GM10266 (cell line): ENCODE measurements at regions not wholly inside any gene's neighbourhood (a gene's known extent, or its start where the extent isn't known, plus 50 kb on each side); places are given as distances from the start of the nearest gene placed in this dataset.

Experiments used
- DNase-seq: peaks from one replicate; pipeline ENCODE4 v3.0.0; 2012; ENCODE audit errors: extremely low spot score
- TF ChIP-seq, protein P1 (sequence below): IDR thresholded peaks from 2 replicates; pipeline ENCODE4 v1.5.1; 2012; ENCODE audit warnings: mild to moderate bottlenecking, low read depth; ENCODE audit not compliant: control insufficient read depth, insufficient read depth; ENCODE audit errors: missing control alignments

DNA sequence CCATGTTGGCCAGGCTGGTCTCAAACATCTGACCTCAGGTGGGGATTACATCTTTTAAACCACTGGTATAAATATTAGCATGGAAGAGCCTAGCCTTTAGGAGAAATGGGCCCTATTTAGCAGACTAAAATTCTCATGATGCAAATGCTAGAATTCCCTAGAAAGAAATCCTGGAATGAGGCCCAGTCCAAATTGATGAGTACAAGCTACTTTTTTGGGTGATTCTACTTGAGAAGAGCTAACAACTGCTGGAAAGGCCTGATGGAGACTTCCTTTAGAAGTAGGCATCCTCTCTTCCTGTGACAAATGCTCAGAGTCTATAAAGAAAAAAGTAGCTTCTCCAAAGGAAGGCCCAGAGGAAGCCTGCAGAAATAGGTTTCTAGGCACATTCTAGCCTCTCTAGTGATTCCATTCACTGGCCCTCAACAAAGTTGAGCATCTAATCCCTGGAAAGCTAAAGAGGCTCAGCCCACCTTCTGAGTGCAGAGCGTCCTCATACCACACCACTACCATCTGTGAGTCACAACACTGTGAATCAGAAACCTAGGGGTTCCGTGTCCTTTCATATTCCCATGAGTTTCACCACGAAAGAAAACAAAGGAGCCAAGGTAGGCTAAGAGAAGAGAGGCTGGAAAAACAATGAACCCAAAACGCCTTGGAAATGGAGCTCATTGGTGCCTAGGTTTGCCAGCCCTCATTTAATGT, 183.1 kb downstream of the C1D start:
- no peak for DNase-seq
- TF ChIP-seq, protein P1, sequence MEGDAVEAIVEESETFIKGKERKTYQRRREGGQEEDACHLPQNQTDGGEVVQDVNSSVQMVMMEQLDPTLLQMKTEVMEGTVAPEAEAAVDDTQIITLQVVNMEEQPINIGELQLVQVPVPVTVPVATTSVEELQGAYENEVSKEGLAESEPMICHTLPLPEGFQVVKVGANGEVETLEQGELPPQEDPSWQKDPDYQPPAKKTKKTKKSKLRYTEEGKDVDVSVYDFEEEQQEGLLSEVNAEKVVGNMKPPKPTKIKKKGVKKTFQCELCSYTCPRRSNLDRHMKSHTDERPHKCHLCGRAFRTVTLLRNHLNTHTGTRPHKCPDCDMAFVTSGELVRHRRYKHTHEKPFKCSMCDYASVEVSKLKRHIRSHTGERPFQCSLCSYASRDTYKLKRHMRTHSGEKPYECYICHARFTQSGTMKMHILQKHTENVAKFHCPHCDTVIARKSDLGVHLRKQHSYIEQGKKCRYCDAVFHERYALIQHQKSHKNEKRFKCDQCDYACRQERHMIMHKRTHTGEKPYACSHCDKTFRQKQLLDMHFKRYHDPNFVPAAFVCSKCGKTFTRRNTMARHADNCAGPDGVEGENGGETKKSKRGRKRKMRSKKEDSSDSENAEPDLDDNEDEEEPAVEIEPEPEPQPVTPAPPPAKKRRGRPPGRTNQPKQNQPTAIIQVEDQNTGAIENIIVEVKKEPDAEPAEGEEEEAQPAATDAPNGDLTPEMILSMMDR, result no peak

DNA sequence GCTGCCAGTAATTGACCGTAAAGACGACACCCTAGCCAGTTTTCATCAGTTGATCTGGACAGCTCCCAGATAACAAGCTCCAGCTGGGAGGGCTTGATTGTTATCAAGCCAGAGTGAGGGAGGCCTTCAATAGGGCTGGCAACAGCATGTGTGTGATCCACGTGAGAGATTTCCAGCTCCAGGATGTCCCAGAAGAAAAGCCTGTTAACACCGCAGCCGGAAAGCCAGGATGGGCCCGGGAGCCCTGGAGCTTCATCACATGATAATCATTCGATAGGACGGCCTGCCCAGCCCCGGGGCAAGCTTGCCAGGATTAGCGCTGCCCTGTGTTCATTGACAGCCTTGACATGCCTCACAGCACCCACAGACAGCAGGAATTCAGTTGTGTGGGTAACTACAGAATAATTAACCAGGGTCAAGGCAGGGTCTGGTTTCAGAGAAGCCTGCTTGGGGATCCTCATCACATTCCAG, 182.5 kb downstream of the C1D start:
- TF ChIP-seq, protein P1, result no peak
- no peak for DNase-seq

DNA sequence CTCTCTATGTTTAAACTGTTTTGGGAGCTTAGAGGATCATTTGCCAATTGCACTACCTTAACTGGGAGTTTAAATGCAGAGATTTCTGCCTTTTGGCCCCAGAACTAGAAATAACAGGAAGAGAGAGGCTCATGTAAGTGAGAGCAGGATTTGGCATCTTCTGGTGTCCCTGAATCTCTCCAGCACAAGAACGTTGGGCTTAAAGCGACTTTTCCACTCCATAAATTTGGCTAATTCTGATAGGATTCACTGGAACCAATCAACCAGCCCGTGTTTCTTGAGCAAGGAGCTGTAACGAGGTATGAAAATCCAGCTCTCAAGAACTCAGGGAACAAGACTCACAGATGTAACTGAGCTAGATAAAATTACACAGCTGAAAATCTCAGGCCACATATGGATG, 181.0 kb downstream of the C1D start:
- TF ChIP-seq, protein P1, result no peak
- no peak for DNase-seq

DNA sequence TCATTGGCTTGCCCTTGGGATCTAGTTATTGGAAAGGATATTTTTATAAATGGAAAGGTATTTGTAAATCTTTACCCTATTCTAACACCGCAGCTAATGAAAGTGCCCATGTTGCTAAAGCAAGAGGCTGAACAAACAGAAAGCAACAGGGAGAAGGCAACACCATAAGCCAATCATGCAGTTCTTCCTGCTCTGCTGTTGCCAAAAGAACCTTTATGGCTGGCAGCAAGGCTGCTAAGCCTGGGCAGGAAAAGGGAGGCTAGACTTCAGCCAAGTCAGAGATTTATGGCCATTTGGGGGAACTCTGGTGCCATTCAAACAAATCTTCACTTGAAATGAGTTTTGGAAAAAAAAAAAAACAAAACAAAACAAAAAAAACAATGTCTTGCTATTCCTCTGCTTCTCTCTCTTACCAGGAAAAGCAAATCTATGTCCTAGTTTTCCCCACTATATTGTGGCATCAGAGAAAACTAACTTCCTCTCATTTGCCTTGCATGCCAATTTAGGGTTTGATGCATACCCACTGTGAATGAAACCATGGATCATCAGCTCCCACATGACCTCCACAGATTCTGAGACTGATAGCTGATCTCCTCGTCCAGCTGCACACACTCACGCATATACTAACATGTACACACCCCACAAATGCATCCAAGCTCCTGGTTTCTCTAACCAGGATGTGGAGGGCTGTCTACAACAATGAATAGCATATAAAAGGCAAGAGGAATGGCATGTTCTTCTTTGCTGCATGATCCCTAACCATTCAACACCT, 179.3 kb downstream of the C1D start:
- TF ChIP-seq, protein P1, result no peak
- DNase-seq, result no peak

DNA sequence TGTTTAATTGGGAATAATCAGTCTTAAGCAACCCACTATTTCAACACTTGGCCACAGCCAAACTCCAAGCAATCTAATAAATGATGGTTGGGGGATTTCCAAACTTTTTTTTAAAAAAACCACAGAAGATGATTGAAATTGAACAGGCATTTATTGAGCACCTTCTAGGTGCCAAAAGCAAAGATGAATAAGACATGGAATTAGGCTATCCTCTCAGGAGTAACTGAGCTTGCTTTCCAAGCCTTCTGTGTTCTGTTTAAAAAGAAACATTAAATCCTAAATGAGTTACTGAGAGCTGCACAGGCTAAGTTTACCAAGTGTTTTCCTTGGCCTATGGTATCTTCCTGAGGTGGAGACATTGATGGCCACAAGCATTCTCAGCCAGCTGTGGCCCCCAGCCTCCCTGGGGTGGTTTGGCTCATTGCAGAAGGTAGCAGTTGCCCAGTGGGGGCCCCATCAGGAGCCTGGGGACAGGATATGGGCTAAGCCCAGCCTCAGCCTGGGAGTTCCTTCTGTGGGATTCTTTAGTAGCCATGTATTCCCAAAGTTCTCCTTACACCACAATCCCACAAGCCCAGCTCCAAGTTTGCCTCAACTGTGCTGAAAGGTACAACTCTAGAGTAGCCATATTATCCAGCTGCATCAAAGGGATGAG, 174.3 kb downstream of the C1D start:
- TF ChIP-seq, protein P1, result no peak
- DNase-seq, result no peak

DNA sequence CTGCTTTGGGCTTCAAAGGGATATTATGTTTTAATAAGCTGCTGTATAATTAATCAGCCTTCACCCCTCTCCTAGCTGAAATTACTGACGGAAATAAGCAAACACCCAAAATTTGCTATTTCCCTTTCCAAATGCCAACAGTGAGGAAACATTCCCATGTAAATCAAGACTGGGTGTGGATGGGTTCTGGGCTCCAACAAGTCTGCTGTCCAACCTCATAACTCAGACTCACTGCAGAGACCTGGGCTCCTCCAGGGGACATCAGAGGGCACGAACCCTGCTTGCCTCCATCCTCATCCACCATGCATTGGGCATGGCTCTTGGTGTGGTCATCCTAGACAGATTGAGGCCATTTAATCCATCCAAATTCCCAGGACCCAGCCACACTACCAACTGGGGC, 173.7 kb downstream of the C1D start:
- TF ChIP-seq, protein P1, result no peak
- no peak for DNase-seq

DNA sequence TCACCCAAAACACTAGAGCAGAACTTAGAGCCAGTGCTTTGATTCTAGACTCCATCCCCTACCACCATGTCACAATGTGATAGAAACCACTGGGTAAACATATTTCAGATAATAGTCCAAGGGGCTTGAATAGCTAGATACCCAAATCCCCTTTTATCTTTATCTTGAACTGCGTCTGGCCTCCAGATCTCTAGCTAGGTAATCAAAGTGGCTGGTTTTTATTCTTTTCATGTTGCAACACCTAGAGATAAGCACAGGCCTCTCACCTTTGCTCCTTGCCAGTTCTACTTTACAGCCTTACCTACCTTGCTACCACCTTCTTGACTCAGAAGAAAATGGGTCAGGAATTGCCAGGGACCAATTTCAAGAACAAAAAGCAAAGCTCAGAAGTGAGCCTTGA, 171.2 kb downstream of the C1D start:
- no peak for DNase-seq
- TF ChIP-seq, protein P1, result no peak
